ENCODE measurements at regions not wholly inside any gene's neighbourhood (a gene's known extent, or its start where the extent isn't known, plus 50 kb on each side); places are given as distances from the start of the nearest gene placed in this dataset.

DNA sequence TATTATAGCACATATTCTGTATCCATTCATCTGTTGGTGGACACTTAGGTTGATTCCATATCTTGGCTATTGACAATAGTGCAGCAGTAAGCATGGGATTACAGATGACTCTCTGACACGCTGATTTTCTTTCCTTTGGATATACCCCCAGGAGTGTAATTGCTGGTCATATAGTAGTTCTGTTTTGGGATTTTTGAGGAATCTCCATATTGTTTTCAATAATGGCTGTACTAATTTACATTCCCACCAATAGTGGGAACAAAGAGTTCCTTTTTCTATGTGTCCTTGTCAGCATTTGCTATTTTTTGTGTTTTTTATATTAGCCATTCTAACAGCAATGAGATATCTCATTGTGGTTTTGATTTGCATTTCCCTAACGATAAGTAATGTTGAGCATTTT is 309.0 kb upstream of the JARID2 start:
- TF ChIP-seq CTCF (IDR thresholded peaks at IDR 0.05), result no peak
- no peak for TF ChIP-seq POLR2A (IDR thresholded peaks at IDR 0.05)
